Kidney tubule cell (primary cell): ENCODE measurements at regions not wholly inside any gene's neighbourhood (a gene's known extent, or its start where the extent isn't known, plus 50 kb on each side); places are given as distances from the start of the nearest gene placed in this dataset.
A peak's percentile ranks its signal among the peaks of the same experiment; 100 is the strongest.

Source experiments
- DNase-seq: peaks from one replicate; pipeline ENCODE4 v3.0.0-alpha.2; 2018; ENCODE audit warnings: low spot score

GRCh38 chr5:167482555-167482954, 808.9 kb upstream of the WWC1 start:
- no peak for DNase-seq

GRCh38 chr5:167485061-167485774, 806.2 kb upstream of the WWC1 start:
- DNase-seq: peak; percentile 28

- peak; percentile 32 for DNase-seq
Observed at GRCh38 chr5:167488371-167488770, 803.1 kb upstream of the WWC1 start.

GRCh38 chr5:167489202-167489601, 802.2 kb upstream of the WWC1 start:
- peak; percentile 47 for DNase-seq

- DNase-seq: no peak
Observed at GRCh38 chr5:167503926-167504720, 787.3 kb upstream of the WWC1 start.

GRCh38 chr5:167507463-167508233, 783.8 kb upstream of the WWC1 start:
- DNase-seq: no peak

GRCh38 chr5:167509076-167509475, 782.4 kb upstream of the WWC1 start:
- DNase-seq: no peak

- DNase-seq: no peak
Observed at GRCh38 chr5:167511276-167511675, 780.2 kb upstream of the WWC1 start.

- no peak for DNase-seq
Observed at GRCh38 chr5:167512111-167512510, 779.3 kb upstream of the WWC1 start.

GRCh38 chr5:167513381-167513780, 778.1 kb upstream of the WWC1 start:
- DNase-seq: no peak

GRCh38 chr5:167514461-167514860, 777.0 kb upstream of the WWC1 start:
- DNase-seq: peak; percentile 2

GRCh38 chr5:167525004-167525403, 766.4 kb upstream of the WWC1 start:
- DNase-seq: no peak

GRCh38 chr5:167528651-167529050, 762.8 kb upstream of the WWC1 start:
- no peak for DNase-seq

- no peak for DNase-seq
Observed at GRCh38 chr5:167530548-167530947, 760.9 kb upstream of the WWC1 start.

GRCh38 chr5:167533814-167534795, 757.3 kb upstream of the WWC1 start:
- DNase-seq: no peak

- no peak for DNase-seq
Observed at GRCh38 chr5:167539747-167540146, 751.7 kb upstream of the WWC1 start.

GRCh38 chr5:167546270-167546669, 745.2 kb upstream of the WWC1 start:
- DNase-seq: no peak

GRCh38 chr5:167552356-167552755, 739.1 kb upstream of the WWC1 start:
- DNase-seq: no peak

GRCh38 chr5:167553511-167553910, 737.9 kb upstream of the WWC1 start:
- DNase-seq: no peak

- DNase-seq: no peak
Observed at GRCh38 chr5:167554564-167555290, 736.7 kb upstream of the WWC1 start.
